DND-41 (cell line): ENCODE measurements at regions not wholly inside any gene's neighbourhood (a gene's known extent, or its start where the extent isn't known, plus 50 kb on each side); places are given as distances from the start of the nearest gene placed in this dataset.
A peak's percentile ranks its signal among the peaks of the same experiment; 100 is the strongest.
"Not testable (repeated sequence)": the region's sequence is repeated elsewhere in the genome, so short reads cannot be mapped to it uniquely, and the experiment has no call there.

ENCODE experiments used
- ATAC-seq: fragments of 200-7000 bp; cut with Tn5 transposase; 3 replicates; pipeline ENCODE4 v1.9.1; 2021; ENCODE audit warnings: low read depth; ENCODE audit not compliant: insufficient read depth
- DNase-seq: peaks from one replicate; pipeline ENCODE4 v3.0.0-alpha.2; 2020
- H2AFZ ChIP-seq: 2 replicates; pipeline ENCODE4 v1.6.0; 2012; ENCODE audit warnings: low read depth, low read length
- H3K27ac ChIP-seq: 2 replicates; pipeline ENCODE4 v1.5.1; 2012; ENCODE audit warnings: low read length, inconsistent platforms
- H3K27me3 ChIP-seq: fragments of 200-600 bp; sonication (generic); 2 replicates; pipeline ENCODE4 v1.6.0; 2012; ENCODE audit warnings: low read length, mild to moderate bottlenecking, inconsistent platforms; ENCODE audit not compliant: insufficient read depth, poor library complexity
- H3K36me3 ChIP-seq: 2 replicates; pipeline ENCODE4 v1.5.1; 2012; ENCODE audit warnings: low read length, inconsistent platforms; ENCODE audit not compliant: insufficient read depth
- H3K4me1 ChIP-seq: 2 replicates; pipeline ENCODE4 v1.5.1; 2012; ENCODE audit warnings: mild to moderate bottlenecking, low read length; ENCODE audit not compliant: insufficient read depth
- H3K4me2 ChIP-seq: 2 replicates; pipeline ENCODE4 v1.6.0; 2012; ENCODE audit warnings: mild to moderate bottlenecking, moderate library complexity, low read length, inconsistent platforms; ENCODE audit not compliant: insufficient read depth
- H3K4me3 ChIP-seq, 2 experiments: fragments of 200-600 bp in 1 of 2; shearing (Covaris generic) in 1 of 2; 2 replicates each; pipeline ENCODE4 v1.5.1; 2012 to 2016; ENCODE audit warnings: inconsistent platforms in 2 of 2, low read length in 2 of 2, mild to moderate bottlenecking in 2 of 2, low read depth in 1 of 2, moderate library complexity in 1 of 2
- H3K79me2 ChIP-seq: 2 replicates; pipeline ENCODE4 v1.6.0; 2012; ENCODE audit warnings: low read length, inconsistent platforms; ENCODE audit not compliant: insufficient read depth
- H3K9ac ChIP-seq: 2 replicates; pipeline ENCODE4 v1.6.0; 2012; ENCODE audit warnings: low read depth, mild to moderate bottlenecking, inconsistent platforms, low read length, moderate library complexity
- H3K9me3 ChIP-seq: 2 replicates; pipeline ENCODE4 v1.5.1; 2012; ENCODE audit warnings: low read length, moderate library complexity, mild to moderate bottlenecking, inconsistent platforms; ENCODE audit not compliant: insufficient read depth, severe bottlenecking
- H4K20me1 ChIP-seq: 2 replicates; pipeline ENCODE4 v1.6.0; 2012; ENCODE audit warnings: low read length; ENCODE audit not compliant: insufficient read depth
- CTCF ChIP-seq: IDR thresholded peaks from 2 replicates; pipeline ENCODE4 v1.5.1; 2012; ENCODE audit warnings: borderline replicate concordance, low read length, moderate library complexity, mild to moderate bottlenecking; ENCODE audit not compliant: poor library complexity, severe bottlenecking; ENCODE audit errors: extremely low read depth
- EZH2 ChIP-seq: IDR thresholded peaks from 3 replicates; pipeline ENCODE4 v1.6.1; 2012; ENCODE audit warnings: borderline replicate concordance, low read depth, mild to moderate bottlenecking, moderate library complexity, low read length, inconsistent platforms; ENCODE audit not compliant: severe bottlenecking

- peak; percentile 79 for DNase-seq
- Histone ChIP-seq H3K79me2 (no peaks in the 10 kb centered on the region), H3K27ac (peak overlapping the region; percentile 24), H3K9me3 (no peaks in the 10 kb centered on the region), H4K20me1 (no peaks in the 10 kb centered on the region), H3K4me2 (peak overlapping the region; percentile 41), H3K27me3 (no peaks in the 10 kb centered on the region), H3K4me1 (peaks cover 9% of the 10 kb centered on the region), H3K9ac (peak overlapping the region; percentile 12; the same call in 1 of the 2 replicates), H2AFZ (peak overlapping the region; percentile 85), H3K36me3 (no peaks in the 10 kb centered on the region), H3K4me3 (no peak overlapping the region)
- TF ChIP-seq EZH2: no peak
- peak; percentile 99 for TF ChIP-seq CTCF
- ATAC-seq: peak; percentile 95
These were observed 107.2 kb upstream of the FOXA2 start for GRCh38 chr20:22691369-22692118.

GRCh38 chr20:22692119-22692475, 107.7 kb upstream of the FOXA2 start:
- H2AFZ ChIP-seq: peak overlapping the region; percentile 85
- TF ChIP-seq EZH2 (no peak), CTCF (no peak)
- peak overlapping the region; percentile 24 for H3K27ac ChIP-seq
- H3K36me3 ChIP-seq: no peaks in the 10 kb centered on the region
- H3K79me2 ChIP-seq: no peaks in the 10 kb centered on the region
- H4K20me1 ChIP-seq: no peaks in the 10 kb centered on the region
- no peaks in the 10 kb centered on the region for H3K9me3 ChIP-seq
- ATAC-seq (no peak), DNase-seq (no peak)
- no peak overlapping the region for H3K4me3 ChIP-seq
- H3K9ac ChIP-seq: peak overlapping the region; percentile 12; the same call in 1 of the 2 replicates
- peak overlapping the region; percentile 41 for H3K4me2 ChIP-seq
- H3K4me1 ChIP-seq: peaks cover 9% of the 10 kb centered on the region
- H3K27me3 ChIP-seq: no peaks in the 10 kb centered on the region

- not testable (repeated sequence) for H3K4me2 ChIP-seq, H3K27me3 ChIP-seq, H3K9me3 ChIP-seq, H3K79me2 ChIP-seq, H3K27ac ChIP-seq, DNase-seq, H3K9ac ChIP-seq, ATAC-seq, H3K4me1 ChIP-seq, H3K4me3 ChIP-seq, H4K20me1 ChIP-seq, H3K36me3 ChIP-seq
- H2AFZ ChIP-seq: peak overlapping the region; percentile 85; the same call in 1 of the 2 replicates
These were observed 108.2 kb upstream of the FOXA2 start for GRCh38 chr20:22692620-22693019.

- H3K4me3 ChIP-seq: no peak overlapping the region
- H3K9me3 ChIP-seq: no peaks in the 10 kb centered on the region
- H4K20me1 ChIP-seq: no peaks in the 10 kb centered on the region
- no peak overlapping the region for H3K4me2 ChIP-seq
- H3K27ac ChIP-seq: no peak overlapping the region
- H3K4me1 ChIP-seq: peaks cover 5% of the 10 kb centered on the region
- ATAC-seq: no peak
- no peaks in the 10 kb centered on the region for H3K79me2 ChIP-seq
- no peak overlapping the region for H3K9ac ChIP-seq
- DNase-seq: no peak
- H2AFZ ChIP-seq: no peak overlapping the region
- H3K36me3 ChIP-seq: no peaks in the 10 kb centered on the region
- H3K27me3 ChIP-seq: no peaks in the 10 kb centered on the region
- TF ChIP-seq CTCF (no peak), EZH2 (no peak)
These were observed 112.4 kb upstream of the FOXA2 start for GRCh38 chr20:22696759-22697158.
